HG03064 (cell line): ENCODE measurements at regions not wholly inside any gene's neighbourhood (a gene's known extent, or its start where the extent isn't known, plus 50 kb on each side); places are given as distances from the start of the nearest gene placed in this dataset.
"Not testable (repeated sequence)": the region's sequence is repeated elsewhere in the genome, so short reads cannot be mapped to it uniquely, and the experiment has no call there.

ENCODE experiments used
- ATAC-seq: cut with Tn5 transposase; IDR thresholded peaks from one replicate; pipeline ENCODE4 v1.9.1; 2021; ENCODE audit warnings: low read depth; ENCODE audit not compliant: unreplicated experiment

DNA sequence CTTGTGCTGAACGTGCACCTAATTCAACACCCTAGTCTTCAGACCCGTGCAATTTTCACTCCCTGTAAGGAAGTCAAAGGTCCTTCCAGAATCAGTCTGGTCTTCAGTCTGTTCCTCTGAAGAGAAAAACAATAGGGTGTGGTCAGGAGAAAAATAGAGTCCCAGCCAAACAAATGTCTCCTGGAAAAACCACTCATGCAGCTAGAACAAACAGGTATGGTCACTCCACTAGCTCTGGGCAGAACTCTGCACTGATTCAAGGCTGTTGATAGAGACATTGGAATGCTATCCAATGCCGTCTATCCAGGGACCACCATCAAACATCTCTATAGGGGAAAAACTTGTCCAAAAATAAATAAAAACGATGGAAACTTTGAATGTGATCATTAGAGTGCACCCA is 81.8 kb upstream of the MAP3K1 start:
- no peak for ATAC-seq

DNA sequence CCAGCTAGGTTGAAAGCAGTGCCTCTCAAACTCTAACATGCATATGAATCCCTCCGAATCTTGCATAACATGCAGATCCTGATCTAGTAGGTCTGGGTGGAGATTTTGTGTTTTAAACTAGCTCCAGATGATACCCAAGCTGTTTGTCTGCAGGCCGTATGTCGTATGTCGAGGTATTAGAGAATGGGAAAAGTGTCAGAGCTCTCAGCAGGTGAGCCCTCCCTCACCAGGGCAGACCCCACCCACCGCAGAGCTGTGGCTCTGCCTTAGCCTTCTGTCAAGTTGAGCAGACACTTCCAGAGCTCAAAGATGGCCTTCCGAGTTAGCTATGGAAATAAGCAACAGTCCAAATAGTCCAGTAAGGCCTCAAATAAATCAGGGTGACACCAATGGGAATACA is 83.2 kb upstream of the MAP3K1 start:
- no peak for ATAC-seq

DNA sequence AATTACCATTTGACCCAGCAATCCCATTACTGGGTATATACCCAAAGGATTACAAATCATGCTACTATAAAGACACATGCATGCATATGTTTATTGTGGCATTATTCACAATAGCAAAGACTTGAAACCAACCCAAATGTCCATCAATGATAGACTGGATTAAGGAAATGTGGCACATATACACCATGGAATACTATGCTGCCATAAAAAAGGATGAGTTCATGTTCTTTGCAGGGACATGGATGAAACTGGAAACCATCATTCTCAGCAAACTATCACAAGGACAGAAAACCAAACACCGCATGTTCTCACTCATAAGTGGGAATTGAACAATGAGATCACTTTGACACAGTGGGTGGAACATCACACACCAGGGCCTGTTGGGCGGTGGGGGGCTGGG is 83.9 kb upstream of the MAP3K1 start:
- ATAC-seq: not testable (repeated sequence)

DNA sequence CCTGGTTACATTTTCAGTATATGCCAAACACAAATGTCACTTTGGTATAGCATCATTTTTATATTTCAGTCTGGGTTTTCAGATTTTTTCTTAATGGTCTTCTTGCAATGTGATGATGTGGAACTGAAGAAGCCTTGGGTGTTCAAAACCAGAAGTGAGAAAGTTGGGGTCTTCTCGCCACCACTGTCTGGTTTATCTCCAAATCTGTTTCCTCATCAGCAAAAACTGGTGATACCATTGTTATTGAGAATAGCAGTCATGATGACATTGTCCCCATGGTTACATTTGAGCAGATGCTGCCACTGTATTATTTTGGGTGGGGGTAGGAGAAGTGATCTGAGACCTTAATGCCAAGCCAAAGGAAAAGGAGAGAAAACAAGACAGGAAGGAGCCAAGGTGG is 85.9 kb upstream of the MAP3K1 start:
- ATAC-seq: no peak

DNA sequence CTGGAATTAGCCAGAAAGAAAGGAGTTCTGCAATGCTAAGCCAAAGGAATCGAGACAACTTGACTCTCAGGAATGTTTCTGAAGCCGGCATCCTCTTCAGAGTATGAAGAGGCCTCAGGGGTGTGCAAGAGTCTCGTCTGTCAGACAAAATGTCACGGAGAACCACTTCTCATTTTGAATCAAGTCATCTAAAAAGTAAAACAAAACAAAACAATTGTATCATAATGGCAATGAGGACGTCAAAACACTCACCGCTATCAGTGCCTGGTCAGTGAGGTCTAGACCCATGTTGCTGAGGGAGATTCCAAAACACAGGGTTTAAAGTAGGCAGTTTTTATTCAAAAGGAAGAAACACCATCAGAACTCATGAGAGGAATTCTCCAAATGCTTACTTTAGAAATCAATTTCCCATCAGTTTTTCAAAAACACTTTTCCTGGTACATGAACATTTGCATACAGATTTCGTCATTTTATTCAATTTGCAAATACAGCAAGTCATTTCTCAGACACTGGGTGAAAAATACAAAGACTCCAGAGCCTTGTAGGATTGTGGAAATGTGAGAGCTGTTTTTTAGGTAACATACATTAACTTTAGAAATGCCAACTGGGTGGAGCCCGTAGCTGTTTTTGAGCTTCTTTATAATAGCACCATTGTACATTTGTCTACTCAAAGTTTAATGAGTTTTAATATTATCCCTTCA is 89.5 kb upstream of the MAP3K1 start:
- ATAC-seq: no peak

DNA sequence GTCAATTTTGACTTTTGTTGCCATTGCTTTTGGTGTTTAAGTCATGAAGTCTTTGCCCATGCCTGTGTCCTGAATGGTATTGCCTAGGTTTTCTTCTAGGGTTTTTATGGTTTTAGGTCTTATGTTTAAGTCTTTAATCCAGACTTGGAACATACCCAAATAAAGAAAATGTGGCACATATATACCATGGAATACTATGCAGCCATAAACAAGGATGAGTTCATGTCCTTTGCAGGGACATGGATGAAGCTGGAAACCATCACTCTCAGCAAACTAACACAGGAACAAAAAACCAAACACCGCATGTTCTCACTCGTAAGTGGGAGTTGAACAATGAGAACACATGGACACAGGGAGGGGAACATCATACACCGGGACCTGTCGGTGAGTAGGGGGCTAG is 90.5 kb upstream of the MAP3K1 start:
- not testable (repeated sequence) for ATAC-seq

DNA sequence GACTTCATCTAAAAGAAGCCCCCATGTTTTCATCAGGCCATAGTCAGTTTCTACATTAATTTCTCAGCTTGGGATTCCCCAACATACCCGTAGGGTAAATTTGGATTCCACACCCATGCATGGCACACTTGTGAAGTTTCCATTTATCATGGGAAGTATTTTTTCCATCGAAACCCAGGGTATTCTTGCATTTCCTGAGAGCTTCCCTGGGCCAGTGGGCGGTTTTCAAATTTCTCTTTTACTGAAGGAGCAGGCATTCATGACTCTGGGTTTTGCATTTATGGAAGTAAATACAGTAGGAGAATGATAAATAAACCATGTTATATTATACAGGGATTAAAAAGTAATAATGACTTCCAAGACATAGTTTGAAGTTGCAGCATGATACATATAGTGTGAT is 93.0 kb upstream of the MAP3K1 start:
- ATAC-seq: no peak

DNA sequence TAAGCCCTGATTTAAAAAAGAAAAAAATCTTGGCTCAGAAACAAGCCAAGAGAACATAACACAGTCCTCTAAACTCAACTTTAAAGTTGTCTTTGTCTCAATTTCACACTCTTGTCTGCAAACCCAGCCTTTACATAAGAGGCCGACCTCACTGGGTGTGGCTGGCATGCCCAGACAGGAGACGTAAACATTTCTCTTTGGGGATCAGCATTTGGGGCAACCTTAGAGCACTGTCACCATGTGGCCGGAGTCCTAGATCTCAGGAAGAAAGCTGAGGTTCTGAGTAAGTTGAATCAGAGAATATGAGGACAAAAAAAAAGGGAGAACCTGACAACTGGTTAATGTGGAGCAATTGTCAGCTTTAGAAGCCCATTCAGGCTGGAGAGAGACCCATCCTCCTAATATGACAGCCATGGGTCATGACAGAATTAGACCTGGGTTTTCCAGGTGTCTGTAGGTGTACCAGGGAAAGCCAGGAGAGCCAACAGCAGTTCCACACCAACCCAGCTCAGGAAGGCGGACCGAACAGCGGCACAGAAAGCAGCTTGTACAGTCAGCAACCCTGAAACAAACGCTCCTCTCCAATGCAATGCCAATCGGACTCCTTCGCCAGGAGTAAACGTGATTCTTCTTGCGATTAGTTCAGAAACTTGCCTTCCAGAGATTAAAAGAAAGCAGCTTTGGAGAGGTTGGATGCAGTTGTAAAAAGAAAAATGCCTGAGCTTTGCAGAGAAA is 97.9 kb upstream of the MAP3K1 start:
- ATAC-seq: no peak

DNA sequence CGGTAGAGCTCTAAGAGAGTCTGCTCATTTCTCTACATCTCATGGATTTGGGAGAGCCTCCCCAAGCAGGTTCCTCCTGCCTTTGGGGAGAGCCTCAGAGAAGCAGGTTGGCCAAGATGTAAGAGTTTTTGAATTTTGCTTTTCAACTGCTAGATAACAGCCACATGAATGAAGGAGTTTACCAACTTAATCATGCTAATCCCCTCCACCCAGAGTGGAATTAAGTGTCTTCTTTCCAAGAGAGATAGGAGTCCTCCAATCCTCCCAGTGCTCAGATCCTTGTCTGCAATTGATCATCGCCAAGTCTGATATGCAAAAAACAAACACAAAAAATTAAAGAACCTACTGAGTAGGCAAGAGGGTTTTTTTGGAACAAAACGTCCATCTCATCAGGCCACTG is 99.4 kb upstream of the MAP3K1 start:
- no peak for ATAC-seq

DNA sequence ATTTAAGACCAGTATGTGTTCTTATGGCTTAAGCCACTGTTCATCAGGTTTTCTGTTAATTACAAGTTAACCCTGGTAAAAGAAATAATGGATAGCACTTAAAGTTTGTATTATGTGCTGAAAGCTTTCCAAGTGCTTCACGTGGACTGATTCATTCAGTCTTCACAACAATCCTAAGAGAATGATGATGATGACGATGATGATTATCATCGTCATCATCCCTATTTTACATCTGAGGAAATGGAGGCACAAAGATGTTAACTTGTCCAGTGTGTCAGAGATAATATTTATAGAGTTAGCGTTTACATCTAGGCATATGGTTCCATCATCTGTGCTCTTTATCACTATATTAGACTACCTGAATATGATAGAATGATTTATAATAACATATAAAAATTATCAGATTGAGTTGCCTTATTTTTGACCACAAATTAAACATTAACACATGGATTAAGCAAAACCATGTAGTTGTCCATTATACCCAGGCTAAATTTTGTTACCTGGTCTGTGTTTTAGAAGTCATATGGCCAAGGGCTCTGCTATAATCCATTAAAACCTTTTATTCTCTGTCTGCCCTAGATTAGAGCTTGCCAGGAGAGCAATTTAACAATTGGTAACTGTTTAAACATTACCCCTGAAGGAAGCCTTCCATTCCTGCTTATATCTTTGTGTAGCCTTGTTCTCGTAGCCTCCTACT is 102.3 kb upstream of the MAP3K1 start:
- ATAC-seq: no peak

DNA sequence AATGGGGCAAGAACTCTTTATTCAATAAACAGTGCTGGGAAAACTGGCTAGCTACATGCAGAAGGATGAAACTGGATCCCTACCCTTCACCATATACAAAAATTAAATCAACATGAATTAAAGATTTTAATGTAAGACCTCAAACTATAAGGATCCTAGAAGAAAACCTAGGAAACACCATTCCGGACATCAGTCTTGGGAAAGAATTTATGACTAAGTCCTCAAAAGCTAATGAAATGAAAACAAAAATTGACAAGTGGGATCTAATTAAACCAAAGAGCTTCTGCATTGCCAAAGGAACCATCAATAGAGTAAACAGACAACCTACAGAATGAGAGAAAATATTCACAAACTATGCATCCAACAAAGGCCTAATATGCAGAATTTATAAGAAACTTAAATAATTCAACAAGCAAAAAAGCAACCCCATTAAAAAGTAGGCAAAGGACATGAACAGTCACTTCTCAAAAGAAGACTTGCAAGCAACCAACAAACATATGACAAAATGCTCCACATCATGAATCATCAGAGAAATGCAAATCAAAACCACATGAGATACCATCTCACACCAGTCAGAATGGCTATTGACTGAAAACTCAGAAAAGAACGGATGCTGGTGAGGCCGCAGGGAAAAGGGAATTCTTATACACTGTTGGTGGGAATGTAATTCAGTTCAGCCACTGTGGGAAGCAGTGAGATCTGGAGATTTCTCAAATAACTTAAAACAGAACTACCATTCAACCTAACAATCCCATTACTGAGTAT is 104.3 kb upstream of the MAP3K1 start:
- no peak for ATAC-seq

DNA sequence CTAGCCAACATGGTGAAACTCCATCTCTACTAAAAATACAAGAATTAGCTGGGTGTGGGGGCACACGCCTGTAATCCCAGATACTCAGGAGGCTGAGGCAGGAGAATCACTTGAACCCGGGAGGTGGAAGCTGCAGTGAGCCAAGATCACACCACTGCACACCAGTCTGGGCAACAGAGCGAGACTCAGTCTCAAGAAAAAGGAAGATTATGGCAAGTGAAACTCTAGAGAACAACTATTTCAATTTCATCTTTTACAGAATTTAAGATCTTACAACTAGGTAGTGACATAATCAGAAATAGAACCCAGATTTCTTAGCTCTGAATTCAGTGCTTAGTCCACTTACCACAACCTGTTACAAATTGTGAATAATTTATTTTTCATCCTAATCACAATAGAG is 108.8 kb upstream of the MAP3K1 start:
- no peak for ATAC-seq

DNA sequence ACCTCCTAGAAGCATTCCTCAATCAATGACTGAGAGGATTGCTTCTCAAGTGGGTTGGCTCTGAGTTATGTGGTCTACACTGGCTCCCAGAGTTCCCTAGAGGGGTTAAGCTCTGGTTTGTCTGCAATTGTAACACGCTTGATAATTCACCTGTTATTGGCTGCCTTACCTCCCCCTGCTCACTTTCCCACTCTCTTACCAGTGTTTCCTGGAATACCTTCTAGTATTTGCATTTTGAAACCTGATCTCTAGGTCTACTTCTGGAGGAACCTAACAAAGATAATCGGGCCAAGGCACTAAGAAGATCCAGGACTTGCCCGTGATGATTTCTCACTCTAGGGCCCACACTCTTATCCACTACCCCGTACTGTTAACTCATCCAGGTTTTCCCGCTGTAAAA is 110.1 kb upstream of the MAP3K1 start:
- ATAC-seq: no peak

DNA sequence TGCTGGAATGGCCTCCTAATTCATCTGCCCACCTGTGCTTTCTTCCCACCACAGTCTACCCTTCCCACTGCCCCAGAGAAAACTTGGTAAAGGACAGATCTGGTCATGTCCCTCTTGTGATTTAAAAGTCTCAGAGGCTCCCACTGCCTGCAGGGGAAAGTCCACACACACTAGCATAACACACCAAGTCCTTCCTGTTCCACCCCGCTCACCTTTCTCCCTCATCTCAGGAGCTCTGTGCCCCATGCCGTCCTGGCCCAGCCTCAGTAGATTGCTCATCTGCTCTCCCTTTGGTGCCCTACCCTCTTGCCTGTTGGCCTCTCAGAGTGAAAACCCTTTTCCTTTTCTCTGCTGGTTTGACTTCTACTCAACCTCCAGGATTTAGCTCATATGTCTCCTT is 111.4 kb upstream of the MAP3K1 start:
- no peak for ATAC-seq

DNA sequence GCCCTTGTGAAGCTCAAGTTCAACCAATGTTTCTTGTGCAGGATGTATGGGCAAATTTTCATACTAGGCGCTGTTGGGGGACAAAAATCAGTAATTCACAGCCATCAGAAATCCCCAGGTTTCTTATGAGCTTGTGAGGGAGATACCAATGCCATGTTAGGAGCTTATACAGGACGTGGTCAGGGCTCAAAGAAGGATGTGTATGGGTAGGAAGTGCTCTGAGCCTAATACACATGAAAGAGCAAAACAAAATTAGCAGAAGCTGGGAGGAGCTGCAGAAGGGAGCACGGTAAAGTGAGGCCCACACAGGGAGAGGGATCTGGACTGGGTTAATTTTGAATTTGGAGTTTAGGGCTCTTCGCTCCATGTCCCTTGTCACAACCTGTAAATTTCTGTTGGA is 114.6 kb upstream of the MAP3K1 start:
- ATAC-seq: no peak

DNA sequence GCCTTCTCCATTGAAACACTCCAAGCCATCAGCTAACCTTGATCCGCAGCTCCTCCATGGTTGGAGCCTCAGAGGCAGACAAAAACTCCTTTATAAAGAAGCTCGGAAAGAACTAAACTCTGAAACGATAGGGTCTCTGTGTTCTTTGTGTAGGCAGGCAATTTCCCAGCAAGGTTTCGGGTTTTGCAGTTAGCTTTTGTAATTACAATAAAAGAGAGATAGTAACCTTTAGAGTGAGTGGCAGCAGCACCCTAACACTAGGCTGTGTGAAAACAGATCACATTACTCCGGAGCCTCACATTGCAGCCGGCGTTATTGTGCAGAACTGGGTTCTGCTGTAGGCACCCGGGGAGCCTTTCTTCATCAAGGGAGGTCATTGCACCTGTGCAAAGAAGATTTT is 115.8 kb upstream of the MAP3K1 start:
- no peak for ATAC-seq

DNA sequence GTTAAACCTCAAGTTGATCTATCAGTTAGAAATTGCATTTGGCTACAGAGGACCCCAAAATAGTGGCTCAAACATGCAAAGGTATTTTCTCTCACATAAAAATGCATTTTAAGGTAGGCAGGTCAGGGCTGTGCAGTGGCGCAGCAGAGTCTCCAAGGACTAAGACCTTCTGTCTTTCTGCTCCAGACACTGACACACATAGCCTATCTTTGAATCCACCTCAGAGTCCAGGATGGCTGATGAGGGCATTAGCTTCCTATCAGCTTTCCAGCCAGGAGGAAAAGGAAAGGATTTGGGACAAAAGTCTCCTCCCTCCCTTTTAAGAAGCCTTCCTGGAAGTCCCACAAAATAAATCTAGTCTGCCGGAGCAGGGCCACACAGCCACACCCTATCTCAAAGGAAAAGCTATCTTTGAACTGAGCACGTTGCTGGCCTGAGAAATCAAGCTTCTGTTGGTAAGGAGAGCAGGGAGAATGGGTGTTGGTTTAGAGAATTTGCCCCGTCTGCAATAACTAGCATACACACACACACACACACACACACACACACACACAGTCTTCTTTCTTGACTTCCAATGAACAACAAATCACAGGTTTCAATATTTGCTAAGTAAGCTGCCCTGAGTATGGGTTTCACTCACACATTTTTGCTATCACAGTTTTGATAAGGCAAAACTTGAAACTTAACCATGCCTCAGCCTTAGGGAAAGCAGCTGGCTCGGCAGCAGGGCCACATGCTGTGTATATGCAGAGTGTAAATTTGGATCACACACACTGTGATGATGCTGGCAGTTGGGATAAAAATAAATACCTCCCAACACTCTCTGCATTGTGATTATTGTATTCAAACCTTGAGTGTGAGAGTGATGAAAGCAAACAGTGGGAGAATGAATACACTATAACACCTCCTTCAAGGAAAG is 116.6 kb upstream of the MAP3K1 start:
- ATAC-seq: no peak

DNA sequence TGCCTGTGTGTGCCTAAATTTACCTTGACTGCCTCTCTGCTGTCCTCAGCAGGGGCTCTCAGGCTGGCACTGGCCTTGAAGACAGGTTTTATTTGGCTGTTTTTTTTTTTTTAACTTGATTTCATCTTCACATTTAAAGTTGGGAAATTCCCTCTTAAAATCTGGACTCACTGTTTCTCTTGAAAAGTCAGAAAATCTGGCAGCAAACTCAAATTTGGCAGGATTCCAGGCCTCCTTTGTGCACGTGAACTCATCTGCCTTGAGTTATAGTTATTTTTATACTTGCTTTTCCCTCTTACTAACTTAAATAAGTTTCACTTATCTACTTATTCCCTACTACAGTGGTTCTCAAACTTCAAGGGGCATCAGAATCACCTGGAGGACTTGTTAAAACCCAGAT is 118.4 kb upstream of the MAP3K1 start:
- no peak for ATAC-seq

DNA sequence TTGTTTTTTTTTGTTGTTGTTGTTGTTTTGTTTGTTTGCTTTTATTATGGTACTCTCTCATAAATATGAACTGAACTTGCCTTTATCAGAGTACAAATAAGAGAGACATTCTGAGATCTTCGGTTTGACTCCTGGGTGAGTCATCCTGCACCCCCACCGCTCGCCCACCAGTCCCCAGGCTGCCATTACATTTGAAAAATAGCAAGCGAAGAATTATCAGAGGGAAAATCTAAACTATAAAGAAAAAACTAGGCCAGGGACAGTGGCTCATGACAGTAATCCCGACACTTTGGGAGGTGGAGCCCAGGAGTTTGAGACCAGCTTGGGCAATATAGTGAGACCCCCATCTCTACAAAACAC is 122.1 kb upstream of the MAP3K1 start:
- ATAC-seq: no peak
